ENCODE measurements at regions not wholly inside any gene's neighbourhood (a gene's known extent, or its start where the extent isn't known, plus 50 kb on each side); places are given as distances from the start of the nearest gene placed in this dataset.
"Not testable (repeated sequence)": the region's sequence is repeated elsewhere in the genome, so short reads cannot be mapped to it uniquely, and the experiment has no call there.

DNA sequence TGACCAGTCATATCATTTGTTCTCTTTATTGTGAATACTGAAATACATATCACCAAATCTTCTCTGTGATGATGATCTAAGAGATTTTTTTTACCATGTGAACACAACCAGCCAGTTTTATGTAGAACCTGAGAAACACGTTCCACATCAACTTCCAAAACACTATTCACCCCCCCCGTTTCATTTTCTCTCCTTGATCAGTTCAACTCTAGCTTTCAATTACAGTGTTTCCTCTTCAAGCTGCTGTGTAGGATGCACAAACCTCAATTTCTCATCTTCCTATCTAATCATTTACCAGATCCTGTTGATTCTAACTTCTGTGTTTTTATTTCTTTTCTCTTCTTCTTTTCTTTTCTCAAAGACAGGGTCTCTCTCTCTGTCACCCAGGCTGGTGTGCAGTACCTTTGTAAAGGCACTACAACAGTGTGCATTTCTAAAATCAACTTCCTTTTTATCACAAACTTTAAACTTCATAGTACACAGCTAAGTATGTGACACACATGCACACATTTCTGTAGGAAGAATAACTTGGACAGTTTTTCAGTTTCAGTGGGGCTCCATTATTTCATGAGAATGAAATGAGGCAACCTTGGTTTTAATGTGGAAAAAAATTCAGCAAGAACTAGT, 149.9 kb upstream of the FBXO33 start:
- peak; percentile 7 for DNase-seq (ENCODE audit: low spot score)

GRCh38 chr14:39581474-39581873, 149.2 kb upstream of the FBXO33 start:
- DNase-seq (ENCODE audit: low spot score) = no peak

DNA sequence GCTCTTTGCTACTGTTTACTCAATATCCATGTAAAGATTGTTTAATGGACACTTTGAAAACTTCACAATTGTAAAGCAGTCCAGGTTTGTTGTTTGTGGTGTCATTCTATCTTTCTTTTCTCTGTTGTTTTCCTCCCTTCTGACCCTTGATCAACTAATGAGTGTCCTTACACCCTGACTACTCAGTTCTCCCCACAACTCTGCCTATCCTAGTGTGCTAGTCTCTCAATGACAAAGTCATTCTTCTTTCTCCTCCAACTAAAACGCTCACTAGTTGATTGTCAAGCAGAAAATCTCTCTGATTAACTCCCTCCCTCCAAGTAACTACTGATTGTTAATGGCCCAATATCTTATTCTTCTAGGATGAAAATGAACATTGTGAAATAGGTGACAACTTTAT, 148.5 kb upstream of the FBXO33 start:
- DNase-seq (ENCODE audit: low spot score) = no peak

GRCh38 chr14:39576736-39577135, 144.5 kb upstream of the FBXO33 start:
- no peak for DNase-seq (ENCODE audit: low spot score)

DNA sequence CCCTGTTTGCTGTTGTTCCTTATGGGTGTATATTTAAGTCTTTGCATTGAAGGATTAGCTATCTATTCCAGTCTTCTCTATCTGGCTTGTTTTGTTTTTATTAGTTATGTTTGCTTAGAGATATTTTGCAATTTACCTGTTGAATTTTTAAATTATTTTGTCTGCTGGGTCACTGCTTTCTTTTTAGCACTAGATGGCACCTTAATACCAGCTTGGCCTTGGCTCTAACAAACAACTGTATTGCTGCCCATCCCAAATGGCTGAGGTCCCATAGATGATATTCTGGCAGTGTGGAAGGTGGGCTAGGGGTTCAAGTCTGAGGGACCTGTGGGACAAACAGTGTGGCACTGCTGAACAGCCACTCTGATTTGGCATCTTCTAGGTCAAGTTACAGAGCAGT, 144.0 kb upstream of the FBXO33 start:
- DNase-seq (ENCODE audit: low spot score) = no peak

DNA sequence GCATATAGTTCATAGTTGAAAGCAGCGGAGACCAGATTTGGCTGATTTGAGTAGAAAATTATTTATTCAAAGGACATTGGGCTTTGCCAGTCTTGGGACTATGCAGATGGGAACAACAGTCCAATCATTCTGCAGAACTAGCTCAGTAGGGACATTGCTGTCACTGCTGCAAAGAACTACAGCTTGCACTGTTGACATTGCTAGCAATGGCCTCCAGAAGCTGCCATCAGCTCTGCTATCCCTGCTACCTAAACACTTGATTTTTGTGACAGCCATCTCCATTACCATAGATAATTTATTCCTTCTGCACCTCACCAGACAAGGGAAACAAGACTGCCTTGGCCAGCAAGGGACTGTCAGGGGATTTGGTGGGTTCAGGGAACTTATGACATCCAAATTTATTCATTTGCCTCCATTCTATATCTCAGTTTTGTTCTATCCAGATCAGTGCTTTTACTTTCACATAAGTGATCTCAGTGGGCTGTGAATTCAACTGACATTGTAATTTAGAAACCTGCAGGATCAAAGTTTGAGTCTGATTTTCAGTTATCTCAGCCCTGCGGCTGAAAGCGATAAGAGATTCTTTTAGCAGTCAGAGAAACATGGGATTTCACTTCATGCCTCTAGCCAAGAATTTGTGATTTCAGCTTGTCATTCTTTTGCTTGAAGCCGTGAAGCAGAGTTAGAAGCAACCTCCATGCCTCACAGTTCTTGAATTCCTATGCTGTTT, 136.7 kb upstream of the FBXO33 start:
- DNase-seq (ENCODE audit: low spot score) = peak; percentile 19

DNA sequence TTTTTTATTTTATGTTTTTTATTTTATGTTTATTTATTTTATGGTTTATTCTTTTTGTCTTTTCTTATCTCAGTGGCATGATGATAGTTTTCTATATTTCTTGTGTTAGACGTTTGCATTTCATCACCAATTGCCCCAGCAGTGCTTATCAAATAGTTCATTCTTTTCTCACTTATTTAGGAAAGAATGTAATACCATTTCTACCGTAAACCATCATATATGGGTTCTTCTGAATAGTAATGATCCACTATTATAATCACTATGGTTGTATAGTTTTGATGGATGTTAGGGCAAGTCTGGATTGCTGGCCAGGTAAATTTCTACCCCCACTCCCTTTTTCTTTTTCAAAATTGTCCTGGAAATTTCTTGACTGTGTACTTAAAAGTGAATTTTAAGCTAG, 134.6 kb upstream of the FBXO33 start:
- no peak for DNase-seq (ENCODE audit: low spot score)

- DNase-seq (ENCODE audit: low spot score) = no peak
Observed at GRCh38 chr14:39563361-39563760, 131.1 kb upstream of the FBXO33 start.

GRCh38 chr14:39562175-39562574, 129.9 kb upstream of the FBXO33 start:
- no peak for DNase-seq (ENCODE audit: low spot score)

DNA sequence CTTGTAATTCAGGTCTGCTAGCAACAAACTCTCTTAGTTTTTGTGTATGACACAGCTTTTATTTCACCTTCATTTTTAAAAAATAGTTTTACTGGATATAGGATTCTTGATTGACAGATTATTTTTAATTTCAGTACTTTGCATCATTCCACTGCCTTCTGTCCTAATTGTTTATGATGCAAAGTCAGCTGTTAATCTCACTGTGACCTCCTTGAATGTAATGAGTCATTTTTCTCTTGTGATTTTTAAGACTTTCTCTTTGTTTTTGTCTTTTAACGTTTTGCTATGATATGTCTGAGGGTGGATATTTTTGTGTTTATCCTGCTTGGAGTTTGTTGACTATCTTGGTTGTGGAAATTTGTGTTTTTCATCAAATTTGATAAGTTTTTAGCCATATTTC, 126.3 kb upstream of the FBXO33 start:
- DNase-seq (ENCODE audit: low spot score) = no peak

DNA sequence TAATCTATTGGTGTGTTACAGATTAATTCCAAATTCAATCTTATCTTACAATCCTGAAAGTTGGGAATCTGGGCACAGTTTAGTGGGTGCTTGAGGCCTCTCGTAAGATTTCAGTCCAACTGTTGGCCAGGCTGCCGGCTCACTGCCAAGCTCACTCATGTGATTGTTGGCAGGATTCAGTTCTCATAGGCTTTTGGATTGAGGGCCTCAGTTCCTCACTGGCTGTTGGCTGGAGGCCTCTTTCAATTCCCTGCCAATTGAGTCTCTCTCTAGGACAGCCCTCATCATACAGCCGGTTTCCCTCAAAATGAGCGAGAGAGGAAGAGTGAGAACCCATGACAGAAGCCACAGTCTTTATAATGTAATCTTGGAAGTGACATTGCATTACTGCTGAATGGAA, 123.5 kb upstream of the FBXO33 start:
- no peak for DNase-seq (ENCODE audit: low spot score)

GRCh38 chr14:39554576-39554975, 122.3 kb upstream of the FBXO33 start:
- no peak for DNase-seq (ENCODE audit: low spot score)

- DNase-seq (ENCODE audit: low spot score) = no peak
Observed at GRCh38 chr14:39548358-39548757, 116.1 kb upstream of the FBXO33 start.

DNA sequence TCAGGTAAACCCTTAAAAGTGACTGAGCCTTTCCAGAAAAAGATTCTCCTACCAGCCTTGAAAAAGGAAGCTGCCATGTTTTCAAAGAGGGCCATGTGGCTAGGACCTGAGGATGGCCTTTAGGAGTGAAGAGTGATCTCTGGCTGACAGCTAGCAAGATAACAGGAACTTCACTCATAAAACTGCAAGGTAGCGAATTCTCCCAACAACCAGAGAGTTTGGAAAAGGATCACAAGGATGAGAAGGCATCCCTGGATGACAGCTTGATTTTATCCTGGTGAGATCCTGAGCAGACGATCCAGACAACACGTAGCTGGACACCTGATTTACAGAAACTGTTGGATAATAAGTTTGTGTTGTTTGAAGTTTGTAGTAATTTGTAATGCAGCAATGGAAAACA, 115.6 kb upstream of the FBXO33 start:
- DNase-seq (ENCODE audit: low spot score) = no peak

DNA sequence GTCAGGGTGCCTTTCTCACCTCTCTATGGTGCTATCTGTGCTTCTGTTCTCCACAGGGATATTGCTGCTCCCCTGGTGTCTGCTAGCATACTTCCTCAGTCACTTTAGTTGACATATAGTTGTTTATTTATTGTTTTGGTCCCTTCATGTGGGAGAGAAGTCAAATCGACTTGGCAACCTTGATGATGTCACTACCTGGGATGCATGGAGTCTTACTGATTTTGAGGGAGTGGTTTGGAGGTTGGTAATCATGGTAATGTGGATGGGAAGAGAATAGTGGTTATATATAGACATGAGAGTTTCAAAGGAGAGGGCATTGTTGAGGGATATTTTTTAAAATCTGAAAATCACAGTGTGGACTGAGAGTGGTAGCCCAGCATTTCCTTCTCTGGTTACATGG, 73.6 kb upstream of the FBXO33 start:
- no peak for DNase-seq (ENCODE audit: low spot score)

DNA sequence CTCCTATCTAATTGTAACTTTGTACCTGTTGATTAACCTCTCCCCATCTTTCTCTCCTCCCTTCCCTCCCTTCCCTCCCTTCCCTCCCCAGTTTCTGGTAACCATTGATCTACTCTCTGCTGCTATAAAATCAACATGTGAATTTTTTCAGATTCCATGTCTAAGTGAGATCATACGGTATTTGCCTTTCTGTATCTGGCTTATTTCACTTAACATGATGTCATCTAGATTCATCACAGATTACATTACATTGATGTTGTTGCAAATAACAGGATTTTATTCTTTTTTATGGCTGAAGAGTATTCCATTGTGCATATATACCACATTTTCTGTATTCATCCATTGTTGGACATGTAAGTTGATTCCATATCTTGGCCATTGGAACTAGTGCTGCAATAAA, 68.0 kb upstream of the FBXO33 start:
- no peak for DNase-seq (ENCODE audit: low spot score)

DNA sequence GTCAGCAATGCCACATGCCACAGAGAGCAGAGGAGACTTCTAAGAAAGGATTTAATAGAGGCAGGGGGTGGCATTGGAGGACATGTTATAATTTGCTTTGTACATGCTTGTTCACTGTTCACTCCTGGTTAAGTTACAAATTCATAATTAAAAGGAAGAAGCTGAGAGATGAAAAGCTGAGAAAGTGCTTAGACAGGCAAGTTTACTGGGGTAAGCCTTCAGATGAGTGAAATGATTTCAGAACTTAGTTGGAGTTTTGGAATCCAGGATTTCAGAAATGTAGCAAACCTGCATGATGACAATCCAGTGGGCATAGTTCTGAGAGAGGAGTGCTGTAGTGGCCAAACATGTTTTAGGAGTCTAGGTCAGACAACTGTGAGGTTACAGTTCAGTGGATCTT, 67.3 kb upstream of the FBXO33 start:
- DNase-seq (ENCODE audit: low spot score) = no peak

DNA sequence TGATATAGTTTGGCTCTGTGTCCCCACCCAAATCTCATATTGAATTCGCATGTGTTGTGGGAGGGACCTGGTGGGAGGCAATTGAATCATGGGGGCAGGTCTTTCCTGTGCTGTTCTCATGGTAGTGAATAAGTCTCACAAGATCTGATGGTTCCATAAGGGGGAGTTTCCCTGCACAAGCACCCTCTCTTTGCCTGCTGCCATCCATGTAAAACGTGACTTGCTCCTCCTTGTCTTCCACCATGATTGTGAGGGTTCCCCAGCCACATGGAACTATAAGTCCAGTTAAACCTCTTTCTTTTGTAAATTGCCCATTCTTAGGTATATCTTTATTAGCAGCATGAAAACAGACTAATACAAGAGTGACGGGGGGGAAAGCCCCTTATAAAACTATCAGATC, 65.4 kb upstream of the FBXO33 start:
- DNase-seq (ENCODE audit: low spot score) = not testable (repeated sequence)

- DNase-seq (ENCODE audit: low spot score) = peak; percentile 14
Observed at GRCh38 chr14:39492267-39492666, 60.0 kb upstream of the FBXO33 start.

DNA sequence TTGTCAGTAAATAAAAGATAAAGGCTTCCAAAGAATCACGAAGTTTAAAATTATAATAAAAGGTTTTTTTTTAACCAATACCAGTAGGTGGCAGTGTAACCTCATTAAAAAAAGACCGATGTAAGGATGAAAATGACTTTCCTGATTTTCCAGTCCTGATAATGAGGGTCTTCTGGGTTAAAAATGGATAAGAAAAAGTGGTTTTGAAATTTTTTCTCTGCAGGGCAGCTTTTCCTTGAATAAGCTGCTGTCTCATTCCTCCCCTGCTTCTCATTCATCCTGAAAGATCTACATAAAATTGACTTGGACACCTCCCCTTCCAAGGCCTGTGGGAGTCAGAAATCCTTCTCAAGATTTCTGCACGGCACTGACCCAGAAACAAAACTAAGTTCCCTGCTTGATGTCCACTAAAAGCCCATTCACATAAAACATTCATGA, 58.9 kb upstream of the FBXO33 start:
- DNase-seq (ENCODE audit: low spot score) = peak; percentile 47

DNA sequence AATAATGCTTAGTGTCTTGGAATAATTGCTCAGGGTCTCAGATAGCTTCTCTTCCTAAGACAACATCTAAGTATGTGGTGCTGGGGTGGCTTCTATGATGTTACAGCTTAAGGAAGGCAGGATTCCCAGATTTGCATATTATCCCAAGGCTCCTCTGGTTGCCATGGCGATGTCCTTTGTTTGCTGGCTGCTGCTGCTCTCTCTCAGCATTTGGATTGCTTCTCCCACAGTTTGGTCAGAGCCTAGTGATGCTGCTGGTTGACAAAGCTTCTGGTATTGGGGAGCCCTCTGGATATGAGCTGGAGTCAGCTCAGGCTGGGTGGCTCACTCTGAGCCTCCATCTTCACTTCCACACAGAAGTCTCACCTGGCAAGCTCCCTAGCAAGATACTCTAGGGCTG, 56.4 kb upstream of the FBXO33 start:
- peak; percentile 13 for DNase-seq (ENCODE audit: low spot score)

- no peak for DNase-seq (ENCODE audit: low spot score)
Observed at GRCh38 chr14:39483682-39484081, 51.4 kb upstream of the FBXO33 start.

All from umbilical cord (tissue), 1 donor.